Tibial nerve (tissue), 3 donors: ENCODE measurements at regions not wholly inside any gene's neighbourhood (a gene's known extent, or its start where the extent isn't known, plus 50 kb on each side); places are given as distances from the start of the nearest gene placed in this dataset.

ENCODE experiments used
- POLR2A ChIP-seq, 2 donors: fragments of 450-650 bp; IDR thresholded peaks; one replicate each; pipeline ENCODE4 v1.6.1; 2017; ENCODE audit warnings: antibody characterized with exemption in 2 of 2, mild to moderate bottlenecking in 2 of 2, moderate library complexity in 2 of 2
- TF ChIP-seq, protein P1 (sequence below), 5 experiments: fragments of 200-600 bp in 3 of 5; fragments of 450-650 bp in 2 of 5; sonication (generic) in 3 of 5; IDR thresholded peaks; one replicate each; pipeline ENCODE4 v1.5.1; 2016 to 2019; ENCODE audit warnings: antibody characterized with exemption in 5 of 5, mild to moderate bottlenecking in 3 of 5, moderate library complexity in 2 of 5

DNA sequence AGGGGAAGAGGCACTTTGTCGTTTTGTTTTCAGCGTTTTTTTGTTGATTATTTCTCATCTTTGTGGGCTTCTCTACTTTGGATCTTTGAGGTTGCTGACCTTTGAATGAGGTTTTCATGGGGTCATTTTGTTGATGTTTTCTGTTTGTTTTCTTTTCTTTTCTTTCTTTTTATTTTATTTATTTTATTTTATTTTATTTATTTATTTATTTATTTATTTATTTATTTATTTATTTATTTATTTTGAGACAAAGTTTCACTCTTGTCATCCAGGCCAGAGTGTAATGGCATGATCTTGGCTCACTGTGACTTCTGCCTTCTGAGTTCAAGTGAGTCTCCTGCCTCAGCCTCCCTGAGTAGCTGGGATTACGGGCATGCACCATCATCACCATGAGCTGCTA is 946.7 kb downstream of the TLE4 start:
- TF ChIP-seq, protein P1, sequence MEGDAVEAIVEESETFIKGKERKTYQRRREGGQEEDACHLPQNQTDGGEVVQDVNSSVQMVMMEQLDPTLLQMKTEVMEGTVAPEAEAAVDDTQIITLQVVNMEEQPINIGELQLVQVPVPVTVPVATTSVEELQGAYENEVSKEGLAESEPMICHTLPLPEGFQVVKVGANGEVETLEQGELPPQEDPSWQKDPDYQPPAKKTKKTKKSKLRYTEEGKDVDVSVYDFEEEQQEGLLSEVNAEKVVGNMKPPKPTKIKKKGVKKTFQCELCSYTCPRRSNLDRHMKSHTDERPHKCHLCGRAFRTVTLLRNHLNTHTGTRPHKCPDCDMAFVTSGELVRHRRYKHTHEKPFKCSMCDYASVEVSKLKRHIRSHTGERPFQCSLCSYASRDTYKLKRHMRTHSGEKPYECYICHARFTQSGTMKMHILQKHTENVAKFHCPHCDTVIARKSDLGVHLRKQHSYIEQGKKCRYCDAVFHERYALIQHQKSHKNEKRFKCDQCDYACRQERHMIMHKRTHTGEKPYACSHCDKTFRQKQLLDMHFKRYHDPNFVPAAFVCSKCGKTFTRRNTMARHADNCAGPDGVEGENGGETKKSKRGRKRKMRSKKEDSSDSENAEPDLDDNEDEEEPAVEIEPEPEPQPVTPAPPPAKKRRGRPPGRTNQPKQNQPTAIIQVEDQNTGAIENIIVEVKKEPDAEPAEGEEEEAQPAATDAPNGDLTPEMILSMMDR (IDR thresholded peaks at IDR 0.05) = no peak
- no peak for TF ChIP-seq POLR2A (IDR thresholded peaks at IDR 0.05)
